ENCODE measurements at regions not wholly inside any gene's neighbourhood (a gene's known extent, or its start where the extent isn't known, plus 50 kb on each side); places are given as distances from the start of the nearest gene placed in this dataset.

DNA sequence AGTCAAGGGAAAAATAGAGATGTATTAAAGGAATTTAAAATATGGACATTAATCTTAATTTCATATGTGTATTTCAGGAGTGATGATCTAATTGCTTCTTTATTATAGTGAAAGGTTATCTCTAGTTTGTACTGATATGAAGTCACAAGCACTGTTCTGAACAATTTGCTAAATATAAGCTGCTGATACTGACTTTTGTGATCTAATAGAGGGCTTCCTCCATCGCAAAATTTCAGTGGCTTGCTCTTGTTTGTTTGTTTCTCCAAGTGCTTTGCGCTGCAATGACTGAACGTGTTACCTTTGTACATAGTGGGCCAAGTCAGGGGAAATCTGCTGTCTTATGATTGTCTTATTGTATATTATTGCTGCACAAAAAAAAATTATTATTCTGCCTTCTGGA, 307.0 kb downstream of the KCNJ2 start:
- H3K9me3 Mint-ChIP-seq = no peaks in the 10 kb centered on the region
- DNase-seq = no peak
- H3K4me3 Mint-ChIP-seq = no peak overlapping the region
- POLR2A ChIA-PET = no interaction called here
- CTCF ChIA-PET = no interaction called here
- H3K27ac Mint-ChIP-seq = no peak overlapping the region
- H3K36me3 Mint-ChIP-seq (ENCODE audit: low read depth) = no peaks in the 10 kb centered on the region
- H3K27me3 Mint-ChIP-seq = no peaks in the 10 kb centered on the region
- H3K4me1 Mint-ChIP-seq = no peaks in the 10 kb centered on the region

DNA sequence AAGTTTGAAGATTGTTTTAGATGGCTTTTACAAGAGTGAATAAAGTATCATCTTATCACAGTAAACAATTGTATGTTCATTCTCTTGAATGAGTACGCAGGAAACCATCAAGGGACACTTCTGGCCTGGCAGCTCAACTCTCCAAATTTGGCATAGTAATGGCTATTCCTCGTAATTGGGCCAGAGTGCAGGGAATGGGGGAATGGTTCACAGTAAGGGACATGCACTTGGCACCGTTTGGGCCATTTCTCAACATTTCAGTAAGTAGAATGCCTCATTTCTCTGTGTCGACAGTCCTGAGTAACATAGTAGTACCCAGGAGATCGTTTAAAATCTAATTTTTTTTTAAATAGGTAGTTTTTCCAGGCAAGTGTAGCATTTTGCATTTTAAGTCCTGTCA, 309.6 kb downstream of the KCNJ2 start:
- Mint-ChIP-seq H3K36me3 (ENCODE audit: low read depth) (no peaks in the 10 kb centered on the region), H3K27ac (no peak overlapping the region), H3K4me3 (no peak overlapping the region), H3K27me3 (no peaks in the 10 kb centered on the region), H3K4me1 (no peaks in the 10 kb centered on the region), H3K9me3 (peaks cover 6% of the 10 kb centered on the region)
- POLR2A ChIA-PET = no interaction called here
- CTCF ChIA-PET = no interaction called here
- DNase-seq = no peak

DNA sequence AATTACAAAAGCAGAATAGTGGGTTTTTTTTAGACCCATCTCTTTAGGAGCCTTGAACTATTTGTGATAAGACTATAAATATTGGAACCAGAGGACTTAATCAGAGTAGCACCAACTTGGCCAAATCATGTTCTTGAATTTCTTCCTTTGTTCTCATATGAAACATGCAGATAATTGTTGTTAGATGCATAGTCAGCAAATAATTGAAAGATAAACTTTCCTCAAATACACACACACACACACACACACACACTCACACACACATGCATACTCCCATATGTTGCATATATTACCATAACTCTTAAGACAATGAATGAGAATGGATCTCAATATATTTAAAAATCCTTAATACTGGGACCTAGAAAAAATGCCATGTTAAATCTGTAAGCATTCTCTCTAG, 310.4 kb downstream of the KCNJ2 start:
- POLR2A ChIA-PET = no interaction called here
- H3K27ac Mint-ChIP-seq = no peak overlapping the region
- no peaks in the 10 kb centered on the region for H3K36me3 Mint-ChIP-seq (ENCODE audit: low read depth)
- no peaks in the 10 kb centered on the region for H3K4me1 Mint-ChIP-seq
- H3K9me3 Mint-ChIP-seq = peaks cover 6% of the 10 kb centered on the region
- CTCF ChIA-PET = no interaction called here
- H3K4me3 Mint-ChIP-seq = no peak overlapping the region
- H3K27me3 Mint-ChIP-seq = no peaks in the 10 kb centered on the region
- no peak for DNase-seq

DNA sequence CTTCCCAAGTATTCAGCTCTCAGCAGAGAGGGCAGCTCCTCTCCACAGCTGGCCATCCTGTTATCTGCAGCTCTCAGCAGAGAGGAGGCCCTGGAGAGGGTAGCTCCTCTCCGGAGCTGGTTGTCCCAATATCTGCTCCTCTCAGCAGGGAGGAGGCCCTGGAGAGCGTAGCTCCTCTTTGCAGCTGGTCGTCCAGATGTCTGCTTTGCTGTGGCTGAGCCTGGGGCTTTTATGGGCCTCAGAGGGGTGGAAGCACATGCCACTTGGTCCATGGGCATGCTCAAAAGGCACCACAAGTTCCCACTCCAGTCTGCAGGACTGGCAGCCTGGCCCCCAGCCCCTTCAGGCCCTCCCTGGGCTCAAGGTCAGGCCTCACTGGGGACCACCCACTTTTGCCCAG, 314.3 kb downstream of the KCNJ2 start:
- Mint-ChIP-seq H3K4me3 (no peak overlapping the region), H3K9me3 (peaks cover 6% of the 10 kb centered on the region), H3K27me3 (no peaks in the 10 kb centered on the region), H3K36me3 (ENCODE audit: low read depth) (no peaks in the 10 kb centered on the region), H3K27ac (no peak overlapping the region), H3K4me1 (no peaks in the 10 kb centered on the region)
- ChIA-PET CTCF (interaction anchor here (0.7 kb wide), 1 partner anchor 14 kb away, joined by 3 read pairs; no protein-coding TSS in a partner anchor), POLR2A (no interaction called here)
- no peak for DNase-seq

DNA sequence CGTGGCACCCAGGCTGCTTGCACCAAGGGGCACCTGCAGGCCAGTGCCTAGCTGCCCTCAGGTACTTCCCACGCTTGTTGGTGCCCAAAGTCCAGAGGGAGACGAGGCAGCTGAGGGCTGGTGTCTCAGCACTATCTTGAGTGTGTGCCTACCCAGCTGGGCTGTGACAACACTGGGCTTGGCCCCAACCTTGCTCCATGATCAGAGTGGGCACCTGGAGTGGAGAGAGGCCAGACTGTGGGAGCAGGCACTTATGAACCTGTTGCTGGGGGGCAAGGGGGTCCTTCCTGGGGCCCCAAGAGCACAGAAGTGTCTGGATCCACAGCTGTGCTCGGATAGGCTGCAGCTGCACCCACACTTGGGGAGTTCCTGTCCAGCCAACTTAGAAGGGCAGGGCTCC, 314.7 kb downstream of the KCNJ2 start:
- H3K27ac Mint-ChIP-seq = no peak overlapping the region

DNA sequence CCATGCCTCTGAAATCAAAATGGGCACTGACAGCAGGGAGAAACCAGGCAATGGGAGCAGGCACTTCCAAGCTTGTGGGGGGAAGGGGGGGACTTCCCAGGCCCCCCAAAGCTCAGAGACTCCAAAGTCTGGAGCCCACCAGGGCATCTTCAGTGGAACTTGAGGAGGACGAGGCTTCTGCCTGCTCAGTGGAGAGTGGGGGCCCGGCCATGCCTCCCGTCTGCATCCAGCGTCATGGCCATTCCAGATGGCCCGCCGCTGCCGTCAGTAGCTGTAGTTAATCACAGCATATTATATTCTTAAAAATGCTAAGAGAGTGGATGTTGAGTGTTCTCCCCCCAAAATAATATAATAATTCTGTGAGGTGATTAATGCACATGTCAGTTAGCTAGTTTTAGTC, 315.2 kb downstream of the KCNJ2 start:
- CTCF ChIA-PET = no interaction called here

More for the DNA sequence above, 314.7 kb downstream of the KCNJ2 start:
- H3K36me3 Mint-ChIP-seq (ENCODE audit: low read depth) = no peaks in the 10 kb centered on the region
- peaks cover 6% of the 10 kb centered on the region for H3K9me3 Mint-ChIP-seq
- CTCF ChIA-PET = no interaction called here
- H3K27me3 Mint-ChIP-seq = no peaks in the 10 kb centered on the region
- H3K4me1 Mint-ChIP-seq = no peaks in the 10 kb centered on the region
- POLR2A ChIA-PET = no interaction called here
- no peak for DNase-seq
- no peak overlapping the region for H3K4me3 Mint-ChIP-seq

DNA sequence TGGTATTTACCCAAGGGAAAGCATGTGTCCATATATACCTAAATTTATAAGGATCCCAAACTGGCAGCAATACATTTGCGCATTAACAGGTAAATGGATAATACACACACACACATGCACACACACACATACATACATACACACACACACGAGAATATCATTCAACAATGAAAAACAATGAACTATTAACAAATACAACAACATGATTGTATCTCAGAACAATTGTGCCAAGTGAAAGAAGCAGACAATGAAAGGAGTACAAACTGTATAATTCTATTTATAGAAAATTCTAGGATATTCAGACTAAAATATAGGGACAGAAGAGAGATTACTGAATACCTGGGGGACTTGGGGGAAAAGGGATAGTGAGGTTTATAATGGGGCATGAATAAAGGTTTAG, 323.0 kb downstream of the KCNJ2 start:
- no peaks in the 10 kb centered on the region for H3K4me1 Mint-ChIP-seq
- H3K27ac Mint-ChIP-seq = no peak overlapping the region
- H3K27me3 Mint-ChIP-seq = no peaks in the 10 kb centered on the region
- H3K36me3 Mint-ChIP-seq (ENCODE audit: low read depth) = no peaks in the 10 kb centered on the region
- no peaks in the 10 kb centered on the region for H3K9me3 Mint-ChIP-seq
- CTCF ChIA-PET = no interaction called here
- DNase-seq = no peak
- no peak overlapping the region for H3K4me3 Mint-ChIP-seq
- POLR2A ChIA-PET = no interaction called here

More for the DNA sequence above, 315.2 kb downstream of the KCNJ2 start:
- no peaks in the 10 kb centered on the region for H3K36me3 Mint-ChIP-seq (ENCODE audit: low read depth)
- no peaks in the 10 kb centered on the region for H3K4me1 Mint-ChIP-seq
- no peak overlapping the region for H3K4me3 Mint-ChIP-seq
- H3K9me3 Mint-ChIP-seq = peaks cover 6% of the 10 kb centered on the region
- POLR2A ChIA-PET = no interaction called here
- no peaks in the 10 kb centered on the region for H3K27me3 Mint-ChIP-seq
- no peak overlapping the region for H3K27ac Mint-ChIP-seq
- no peak for DNase-seq

DNA sequence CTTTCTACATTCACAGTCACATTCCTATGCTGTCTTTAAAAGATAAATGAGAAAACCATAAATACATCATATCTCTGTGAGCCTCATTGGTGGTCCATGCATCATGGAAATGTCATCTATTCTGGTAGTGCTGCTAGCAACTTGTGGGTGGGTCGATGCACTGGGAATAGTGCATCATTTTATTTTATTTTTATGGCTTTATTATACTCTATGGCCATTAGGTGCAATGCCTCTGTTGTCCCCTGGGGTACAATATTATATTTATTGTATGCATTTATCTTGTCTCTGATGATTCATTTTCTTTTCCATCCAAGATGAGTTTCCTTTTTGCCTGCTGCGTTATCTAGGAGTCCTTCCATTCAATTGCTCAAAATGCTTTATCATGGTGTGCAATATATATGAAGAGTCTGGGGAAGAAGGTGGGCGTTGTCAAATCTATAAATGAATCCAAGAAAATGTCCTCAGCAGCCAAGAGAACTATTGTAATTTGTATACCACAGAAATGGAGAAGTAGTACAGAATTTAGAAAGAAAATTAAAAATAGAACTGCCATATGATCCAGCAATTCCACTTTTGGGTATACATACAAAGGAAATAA, 324.0 kb downstream of the KCNJ2 start:
- no peak overlapping the region for H3K4me3 Mint-ChIP-seq
- no peaks in the 10 kb centered on the region for H3K9me3 Mint-ChIP-seq
- H3K36me3 Mint-ChIP-seq (ENCODE audit: low read depth) = no peaks in the 10 kb centered on the region
- POLR2A ChIA-PET = no interaction called here
- no peak for DNase-seq
- CTCF ChIA-PET = no interaction called here
- H3K4me1 Mint-ChIP-seq = no peaks in the 10 kb centered on the region
- H3K27ac Mint-ChIP-seq = no peak overlapping the region
- H3K27me3 Mint-ChIP-seq = no peaks in the 10 kb centered on the region

DNA sequence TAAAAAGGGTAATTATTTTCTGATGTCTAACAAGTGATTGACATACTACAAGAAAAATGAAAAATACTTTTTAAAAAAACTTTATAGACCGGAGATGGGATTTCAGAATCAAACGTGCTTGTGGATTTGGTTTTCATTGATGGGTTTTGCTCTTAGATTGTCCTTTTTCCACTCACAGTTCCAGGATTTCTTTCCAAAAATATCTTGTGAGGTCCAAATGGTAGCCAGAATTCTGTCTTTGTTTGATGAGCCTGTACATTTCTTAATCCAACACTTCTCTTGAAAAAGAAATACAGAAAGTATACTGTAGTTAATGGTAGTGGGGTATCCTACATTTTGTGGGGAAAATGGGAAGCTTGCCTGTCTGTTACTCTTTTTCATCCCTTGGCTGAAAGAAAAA, 329.3 kb downstream of the KCNJ2 start:
- no peaks in the 10 kb centered on the region for H3K36me3 Mint-ChIP-seq (ENCODE audit: low read depth)

DNA sequence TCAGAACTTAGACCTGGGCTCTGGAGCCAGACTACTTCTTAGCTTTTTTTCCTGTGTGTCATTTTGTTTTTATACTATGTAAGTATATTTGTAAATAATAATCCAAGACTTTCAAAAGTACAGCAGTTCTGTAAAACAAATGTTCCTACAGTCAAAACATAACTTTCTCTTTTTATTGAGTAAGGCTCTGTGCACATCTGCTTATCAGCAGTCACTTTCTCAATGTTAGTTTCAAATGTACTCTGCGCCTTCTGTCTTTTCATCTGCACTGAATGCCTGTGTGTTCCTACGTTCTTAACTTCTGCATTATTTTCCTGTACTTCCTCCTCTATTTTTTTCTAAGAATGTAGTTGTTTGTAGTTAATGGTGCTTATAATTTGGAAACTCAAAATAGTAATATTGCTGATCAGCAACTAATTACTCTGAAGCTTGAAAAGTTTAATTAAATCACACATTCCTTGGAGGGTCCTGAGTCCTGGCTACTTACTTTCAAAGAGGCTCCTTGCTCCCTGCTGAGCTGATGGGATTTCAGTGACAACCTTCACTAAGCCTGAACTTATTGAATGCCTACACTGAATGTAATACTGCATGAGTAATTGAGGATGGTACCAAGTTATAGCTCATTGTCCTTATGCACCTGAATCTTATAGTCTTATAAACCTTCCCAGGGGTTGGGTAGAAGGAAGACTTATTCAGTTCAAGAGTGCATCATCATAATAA, 329.9 kb downstream of the KCNJ2 start:
- POLR2A ChIA-PET = no interaction called here
- CTCF ChIA-PET = no interaction called here
- Mint-ChIP-seq H3K36me3 (ENCODE audit: low read depth) (no peaks in the 10 kb centered on the region), H3K4me1 (no peaks in the 10 kb centered on the region), H3K4me3 (no peak overlapping the region), H3K27ac (no peak overlapping the region), H3K9me3 (no peaks in the 10 kb centered on the region), H3K27me3 (peaks cover 3% of the 10 kb centered on the region)
- no peak for DNase-seq

More for the DNA sequence above, 329.3 kb downstream of the KCNJ2 start:
- POLR2A ChIA-PET = no interaction called here
- CTCF ChIA-PET = no interaction called here
- DNase-seq = no peak
- no peaks in the 10 kb centered on the region for H3K9me3 Mint-ChIP-seq
- no peaks in the 10 kb centered on the region for H3K4me1 Mint-ChIP-seq
- peaks cover 3% of the 10 kb centered on the region for H3K27me3 Mint-ChIP-seq
- no peak overlapping the region for H3K4me3 Mint-ChIP-seq
- no peak overlapping the region for H3K27ac Mint-ChIP-seq

DNA sequence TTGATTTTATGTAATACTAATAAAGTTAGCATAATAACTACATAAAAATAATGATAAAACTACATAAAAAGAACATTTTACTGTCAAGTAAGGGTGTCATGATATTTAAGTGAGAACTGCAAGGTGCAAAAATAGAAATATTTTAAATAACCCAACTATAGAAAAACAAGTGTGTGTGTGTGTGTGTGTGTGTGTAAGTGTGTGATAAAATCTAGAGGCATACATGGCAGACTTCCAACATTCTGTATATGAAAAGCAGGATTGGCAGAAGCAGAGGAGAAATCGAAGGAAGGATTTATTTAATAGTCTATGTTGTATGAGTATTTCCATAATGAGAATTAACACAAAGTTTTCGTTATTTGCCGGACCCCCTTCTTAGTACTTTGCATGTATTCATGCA, 334.1 kb downstream of the KCNJ2 start:
- Mint-ChIP-seq H3K27me3 (peaks cover 3% of the 10 kb centered on the region), H3K4me1 (no peaks in the 10 kb centered on the region), H3K27ac (no peak overlapping the region), H3K36me3 (ENCODE audit: low read depth) (no peaks in the 10 kb centered on the region), H3K4me3 (no peak overlapping the region), H3K9me3 (no peaks in the 10 kb centered on the region)
- POLR2A ChIA-PET = no interaction called here
- DNase-seq = no peak
- CTCF ChIA-PET = no interaction called here

DNA sequence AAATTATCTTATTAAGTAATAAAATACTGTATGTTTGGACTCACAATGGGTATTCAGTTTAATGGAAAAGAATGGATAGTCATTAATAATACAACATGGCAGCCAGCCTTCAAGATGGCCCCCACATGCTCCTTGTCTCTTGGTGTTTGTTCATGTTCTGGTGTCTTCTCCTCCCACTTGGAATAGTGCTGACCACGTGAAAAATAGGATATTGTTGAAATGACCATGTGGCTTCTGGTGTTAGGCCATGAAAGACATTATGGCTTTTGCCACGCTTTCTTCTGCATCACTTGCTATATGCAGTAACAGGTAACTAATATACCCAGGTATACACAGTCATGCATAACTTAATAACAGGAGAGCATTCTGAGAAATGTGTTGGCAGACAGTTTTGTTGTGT, 341.0 kb downstream of the KCNJ2 start:
- Mint-ChIP-seq H3K9me3 (no peaks in the 10 kb centered on the region), H3K4me3 (no peak overlapping the region), H3K36me3 (ENCODE audit: low read depth) (no peaks in the 10 kb centered on the region), H3K4me1 (no peaks in the 10 kb centered on the region), H3K27ac (no peak overlapping the region), H3K27me3 (no peaks in the 10 kb centered on the region)
- DNase-seq = no peak
- ChIA-PET CTCF (no interaction called here), POLR2A (no interaction called here)

DNA sequence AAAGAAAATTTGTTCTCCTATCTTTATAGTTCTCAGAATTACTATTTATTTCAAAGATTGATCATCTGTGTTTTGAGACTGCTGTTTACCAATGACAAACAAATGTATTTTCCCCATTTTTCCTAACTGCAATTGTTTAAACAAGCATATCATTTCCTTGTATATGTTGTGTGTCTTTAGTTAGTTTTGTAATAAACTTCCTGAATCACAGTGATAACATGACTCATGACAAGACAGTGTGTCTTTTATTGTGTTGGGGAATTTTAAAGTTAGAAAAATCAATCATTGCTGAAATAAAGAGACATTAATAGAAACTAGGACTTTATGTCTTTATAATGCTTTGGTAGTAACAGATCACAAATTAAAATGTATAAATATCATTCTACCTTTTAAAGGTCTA, 348.5 kb downstream of the KCNJ2 start:
- Mint-ChIP-seq H3K4me1 (no peaks in the 10 kb centered on the region), H3K36me3 (ENCODE audit: low read depth) (no peaks in the 10 kb centered on the region), H3K27me3 (no peaks in the 10 kb centered on the region), H3K4me3 (no peak overlapping the region), H3K9me3 (no peaks in the 10 kb centered on the region), H3K27ac (no peak overlapping the region)
- CTCF ChIA-PET = no interaction called here
- no peak for DNase-seq
- POLR2A ChIA-PET = no interaction called here

DNA sequence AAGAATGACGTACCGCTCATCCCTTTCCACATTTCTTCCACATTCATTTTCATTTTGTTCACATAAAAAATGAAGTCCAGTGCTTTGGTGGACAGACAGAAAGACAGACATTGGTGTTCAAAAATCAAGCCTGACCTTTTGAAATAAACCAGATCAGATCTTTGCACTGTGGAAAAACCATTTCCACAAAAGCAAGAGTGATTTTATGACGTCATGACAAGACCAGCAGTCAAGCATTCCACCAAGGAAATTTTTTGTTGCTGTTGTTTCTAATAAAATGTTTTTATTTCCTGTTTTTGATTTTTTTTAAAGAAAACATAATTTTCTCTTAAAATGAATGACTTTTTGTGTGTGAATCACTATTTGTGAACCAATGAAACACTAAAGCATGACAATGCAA, 350.0 kb downstream of the KCNJ2 start:
- H3K4me1 Mint-ChIP-seq = no peaks in the 10 kb centered on the region
- DNase-seq = no peak
- no peaks in the 10 kb centered on the region for H3K9me3 Mint-ChIP-seq
- CTCF ChIA-PET = no interaction called here
- no peak overlapping the region for H3K27ac Mint-ChIP-seq
- H3K36me3 Mint-ChIP-seq (ENCODE audit: low read depth) = no peaks in the 10 kb centered on the region
- no peaks in the 10 kb centered on the region for H3K27me3 Mint-ChIP-seq
- no peak overlapping the region for H3K4me3 Mint-ChIP-seq
- POLR2A ChIA-PET = no interaction called here
